ENCODE measurements at regions not wholly inside any gene's neighbourhood (a gene's known extent, or its start where the extent isn't known, plus 50 kb on each side); places are given as distances from the start of the nearest gene placed in this dataset.

GRCh38 chr17:73855720-73856333, 211.6 kb upstream of the SDK2 start:
- TF ChIP-seq, protein P1, sequence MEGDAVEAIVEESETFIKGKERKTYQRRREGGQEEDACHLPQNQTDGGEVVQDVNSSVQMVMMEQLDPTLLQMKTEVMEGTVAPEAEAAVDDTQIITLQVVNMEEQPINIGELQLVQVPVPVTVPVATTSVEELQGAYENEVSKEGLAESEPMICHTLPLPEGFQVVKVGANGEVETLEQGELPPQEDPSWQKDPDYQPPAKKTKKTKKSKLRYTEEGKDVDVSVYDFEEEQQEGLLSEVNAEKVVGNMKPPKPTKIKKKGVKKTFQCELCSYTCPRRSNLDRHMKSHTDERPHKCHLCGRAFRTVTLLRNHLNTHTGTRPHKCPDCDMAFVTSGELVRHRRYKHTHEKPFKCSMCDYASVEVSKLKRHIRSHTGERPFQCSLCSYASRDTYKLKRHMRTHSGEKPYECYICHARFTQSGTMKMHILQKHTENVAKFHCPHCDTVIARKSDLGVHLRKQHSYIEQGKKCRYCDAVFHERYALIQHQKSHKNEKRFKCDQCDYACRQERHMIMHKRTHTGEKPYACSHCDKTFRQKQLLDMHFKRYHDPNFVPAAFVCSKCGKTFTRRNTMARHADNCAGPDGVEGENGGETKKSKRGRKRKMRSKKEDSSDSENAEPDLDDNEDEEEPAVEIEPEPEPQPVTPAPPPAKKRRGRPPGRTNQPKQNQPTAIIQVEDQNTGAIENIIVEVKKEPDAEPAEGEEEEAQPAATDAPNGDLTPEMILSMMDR (IDR thresholded peaks at IDR 0.05), result no peak
- no peak for TF ChIP-seq POLR2A (IDR thresholded peaks at IDR 0.05)

Data from lower leg skin (tissue), 3 donors.